SK-N-SH treated with all-trans-retinoic acid at 6 μM for 48 hours (cell line): ENCODE measurements at regions not wholly inside any gene's neighbourhood (a gene's known extent, or its start where the extent isn't known, plus 50 kb on each side); places are given as distances from the start of the nearest gene placed in this dataset.

Experiments
- ARNTL ChIP-seq: fragments of 450-650 bp; formaldehyde crosslinking; IDR thresholded peaks from 2 replicates; pipeline ENCODE4 v1.5.0; 2020; ENCODE audit warnings: low read depth, mild to moderate bottlenecking, moderate library complexity, borderline replicate concordance
- BACH2 ChIP-seq: fragments of 250-450 bp; sonication (Bioruptor Pico); IDR thresholded peaks from 2 replicates; pipeline ENCODE4 v1.9.0; 2021; ENCODE audit warnings: mild to moderate bottlenecking, borderline replicate concordance
- ESRRG ChIP-seq: fragments of 250-450 bp; sonication (Bioruptor Pico); IDR thresholded peaks from 2 replicates; pipeline ENCODE4 v1.6.1; 2021; ENCODE audit warnings: mild to moderate bottlenecking
- GLIS3 ChIP-seq: fragments of 250-450 bp; sonication (Bioruptor Pico); IDR thresholded peaks from 2 replicates; pipeline ENCODE4 v1.5.0; 2020; ENCODE audit warnings: mild to moderate bottlenecking, moderate library complexity
- ISL1 ChIP-seq: fragments of 250-450 bp; sonication (Bioruptor Pico); IDR thresholded peaks from 2 replicates; pipeline ENCODE4 v2.1.2; 2022; ENCODE audit warnings: mild to moderate bottlenecking, moderate library complexity
- PATZ1 ChIP-seq: fragments of 250-450 bp; sonication (Bioruptor Pico); IDR thresholded peaks from 2 replicates; pipeline ENCODE4 v1.8.0; 2020; ENCODE audit warnings: mild to moderate bottlenecking, moderate library complexity, borderline replicate concordance
- RARB ChIP-seq: fragments of 250-450 bp; sonication (Bioruptor Pico); IDR thresholded peaks from 2 replicates; pipeline ENCODE4 v1.8.0; 2021; ENCODE audit warnings: mild to moderate bottlenecking, moderate library complexity
- SNAI2 ChIP-seq: fragments of 250-450 bp; sonication (Bioruptor Pico); IDR thresholded peaks from 2 replicates; pipeline ENCODE4 v1.5.0; 2020; ENCODE audit warnings: mild to moderate bottlenecking, moderate library complexity
- TOX ChIP-seq: fragments of 250-450 bp; sonication (Bioruptor Pico); IDR thresholded peaks from 2 replicates; pipeline ENCODE4 v1.8.0; 2021; ENCODE audit warnings: mild to moderate bottlenecking, moderate library complexity, borderline replicate concordance
- TSHZ2 ChIP-seq: fragments of 250-450 bp; sonication (Bioruptor Pico); IDR thresholded peaks from 2 replicates; pipeline ENCODE4 v1.5.0; 2020; ENCODE audit warnings: mild to moderate bottlenecking, moderate library complexity
- ZFP30 ChIP-seq: fragments of 450-650 bp; formaldehyde crosslinking; IDR thresholded peaks from 2 replicates; pipeline ENCODE4 v1.5.0; 2022; ENCODE audit warnings: mild to moderate bottlenecking, moderate library complexity
- TF ChIP-seq, protein P1 (sequence below): fragments of 250-450 bp; sonication (Bioruptor Pico); IDR thresholded peaks from 2 replicates; pipeline ENCODE4 v1.8.0; 2021; ENCODE audit warnings: low read depth, mild to moderate bottlenecking, moderate library complexity, borderline replicate concordance
- TF ChIP-seq, protein P2 (sequence below): fragments of 250-450 bp; sonication (Bioruptor Pico); IDR thresholded peaks from 2 replicates; pipeline ENCODE4 v1.5.1; 2020; ENCODE audit warnings: low read depth, mild to moderate bottlenecking, moderate library complexity

- TF ChIP-seq, protein P1, sequence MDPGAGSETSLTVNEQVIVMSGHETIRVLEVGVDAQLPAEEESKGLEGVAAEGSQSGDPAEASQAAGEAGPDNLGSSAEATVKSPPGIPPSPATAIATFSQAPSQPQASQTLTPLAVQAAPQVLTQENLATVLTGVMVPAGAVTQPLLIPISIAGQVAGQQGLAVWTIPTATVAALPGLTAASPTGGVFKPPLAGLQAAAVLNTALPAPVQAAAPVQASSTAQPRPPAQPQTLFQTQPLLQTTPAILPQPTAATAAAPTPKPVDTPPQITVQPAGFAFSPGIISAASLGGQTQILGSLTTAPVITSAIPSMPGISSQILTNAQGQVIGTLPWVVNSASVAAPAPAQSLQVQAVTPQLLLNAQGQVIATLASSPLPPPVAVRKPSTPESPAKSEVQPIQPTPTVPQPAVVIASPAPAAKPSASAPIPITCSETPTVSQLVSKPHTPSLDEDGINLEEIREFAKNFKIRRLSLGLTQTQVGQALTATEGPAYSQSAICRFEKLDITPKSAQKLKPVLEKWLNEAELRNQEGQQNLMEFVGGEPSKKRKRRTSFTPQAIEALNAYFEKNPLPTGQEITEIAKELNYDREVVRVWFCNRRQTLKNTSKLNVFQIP = no peak
- TF ChIP-seq GLIS3 (CRISPR knock-in tag) (no peak), TOX (CRISPR knock-in tag) (no peak), ARNTL (CRISPR knock-in tag) (no peak), RARB (CRISPR knock-in tag) (no peak), ISL1 (no peak), BACH2 (CRISPR knock-in tag) (no peak), PATZ1 (CRISPR knock-in tag) (no peak), ZFP30 (CRISPR knock-in tag) (no peak), SNAI2 (CRISPR knock-in tag) (no peak), TSHZ2 (no peak), ESRRG (CRISPR knock-in tag) (no peak)
- TF ChIP-seq, protein P2, sequence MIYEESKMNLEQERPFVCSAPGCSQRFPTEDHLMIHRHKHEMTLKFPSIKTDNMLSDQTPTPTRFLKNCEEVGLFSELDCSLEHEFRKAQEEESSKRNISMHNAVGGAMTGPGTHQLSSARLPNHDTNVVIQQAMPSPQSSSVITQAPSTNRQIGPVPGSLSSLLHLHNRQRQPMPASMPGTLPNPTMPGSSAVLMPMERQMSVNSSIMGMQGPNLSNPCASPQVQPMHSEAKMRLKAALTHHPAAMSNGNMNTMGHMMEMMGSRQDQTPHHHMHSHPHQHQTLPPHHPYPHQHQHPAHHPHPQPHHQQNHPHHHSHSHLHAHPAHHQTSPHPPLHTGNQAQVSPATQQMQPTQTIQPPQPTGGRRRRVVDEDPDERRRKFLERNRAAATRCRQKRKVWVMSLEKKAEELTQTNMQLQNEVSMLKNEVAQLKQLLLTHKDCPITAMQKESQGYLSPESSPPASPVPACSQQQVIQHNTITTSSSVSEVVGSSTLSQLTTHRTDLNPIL (CRISPR knock-in tag) = no peak
These were observed 152.0 kb downstream of the FAM83B start for GRCh38 chr6:54998576-54998975.
